ENCODE measurements at regions not wholly inside any gene's neighbourhood (a gene's known extent, or its start where the extent isn't known, plus 50 kb on each side); places are given as distances from the start of the nearest gene placed in this dataset.

DNA sequence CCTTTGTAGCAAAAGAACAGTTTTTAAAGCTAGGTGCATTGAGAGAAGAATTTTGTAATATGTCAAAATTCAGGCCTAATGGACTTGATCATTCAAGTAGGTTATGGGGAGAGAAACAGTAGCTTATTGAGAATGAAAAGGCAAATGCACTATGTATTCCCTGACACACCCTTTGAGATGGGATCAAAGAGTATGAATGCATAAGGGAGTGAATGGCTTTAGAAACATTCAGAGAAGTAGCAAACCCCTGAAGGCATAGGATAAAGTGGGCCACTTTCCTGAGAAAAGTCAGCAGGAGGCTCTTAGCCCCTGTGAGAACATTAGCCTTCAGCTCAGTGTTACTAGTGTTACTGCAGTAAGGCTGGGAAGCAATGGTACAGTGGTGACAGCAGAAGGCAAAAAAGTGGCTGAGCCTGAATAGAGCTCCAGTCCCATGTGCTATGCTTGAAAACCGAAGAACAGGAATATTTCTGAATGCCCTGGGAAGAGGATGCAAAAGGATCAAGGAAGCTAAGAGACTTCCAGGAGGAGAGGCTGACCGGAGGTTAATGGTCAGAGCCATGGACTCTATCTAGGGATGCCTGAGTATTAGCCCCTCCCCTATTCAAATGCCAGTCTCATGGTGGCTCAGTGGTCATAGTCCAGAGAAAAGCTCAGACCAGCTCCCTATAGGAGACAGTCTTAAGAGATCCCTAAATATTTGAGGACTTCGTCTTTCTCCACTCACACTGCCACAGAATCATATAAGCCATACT is 218.2 kb upstream of the SGO1 start:
- TF ChIP-seq, protein P1, sequence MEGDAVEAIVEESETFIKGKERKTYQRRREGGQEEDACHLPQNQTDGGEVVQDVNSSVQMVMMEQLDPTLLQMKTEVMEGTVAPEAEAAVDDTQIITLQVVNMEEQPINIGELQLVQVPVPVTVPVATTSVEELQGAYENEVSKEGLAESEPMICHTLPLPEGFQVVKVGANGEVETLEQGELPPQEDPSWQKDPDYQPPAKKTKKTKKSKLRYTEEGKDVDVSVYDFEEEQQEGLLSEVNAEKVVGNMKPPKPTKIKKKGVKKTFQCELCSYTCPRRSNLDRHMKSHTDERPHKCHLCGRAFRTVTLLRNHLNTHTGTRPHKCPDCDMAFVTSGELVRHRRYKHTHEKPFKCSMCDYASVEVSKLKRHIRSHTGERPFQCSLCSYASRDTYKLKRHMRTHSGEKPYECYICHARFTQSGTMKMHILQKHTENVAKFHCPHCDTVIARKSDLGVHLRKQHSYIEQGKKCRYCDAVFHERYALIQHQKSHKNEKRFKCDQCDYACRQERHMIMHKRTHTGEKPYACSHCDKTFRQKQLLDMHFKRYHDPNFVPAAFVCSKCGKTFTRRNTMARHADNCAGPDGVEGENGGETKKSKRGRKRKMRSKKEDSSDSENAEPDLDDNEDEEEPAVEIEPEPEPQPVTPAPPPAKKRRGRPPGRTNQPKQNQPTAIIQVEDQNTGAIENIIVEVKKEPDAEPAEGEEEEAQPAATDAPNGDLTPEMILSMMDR (conservative IDR thresholded peaks at IDR 0.05; ENCODE audit: low read length): no peak
- H3K4me3 ChIP-seq (ENCODE audit: low read length): no peak overlapping the region
- DNase-seq (ENCODE audit: low read depth): no peak

DNA sequence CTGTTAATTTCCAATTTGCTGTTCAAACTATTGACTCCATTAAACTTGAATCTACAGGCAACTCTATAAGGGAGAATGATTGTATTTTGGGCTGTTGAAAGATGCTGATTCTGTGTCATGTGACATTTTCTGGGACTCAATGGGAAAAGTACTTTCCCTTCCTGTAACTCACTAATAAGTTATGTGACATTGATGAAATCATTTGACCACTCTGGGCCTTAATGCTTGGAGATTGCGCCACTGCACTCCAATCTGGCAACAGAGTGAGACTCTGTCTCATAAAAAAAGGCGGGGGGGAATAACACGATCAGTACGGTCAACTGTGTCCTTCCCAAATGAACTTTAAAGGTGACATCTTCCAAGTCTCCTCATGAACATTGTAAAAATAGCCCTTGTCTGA is 215.2 kb upstream of the SGO1 start:
- DNase-seq (ENCODE audit: low read depth): peak; percentile 2
- no peak overlapping the region for H3K4me3 ChIP-seq (ENCODE audit: low read length)
- TF ChIP-seq, protein P1 (conservative IDR thresholded peaks at IDR 0.05; ENCODE audit: low read length): no peak

DNA sequence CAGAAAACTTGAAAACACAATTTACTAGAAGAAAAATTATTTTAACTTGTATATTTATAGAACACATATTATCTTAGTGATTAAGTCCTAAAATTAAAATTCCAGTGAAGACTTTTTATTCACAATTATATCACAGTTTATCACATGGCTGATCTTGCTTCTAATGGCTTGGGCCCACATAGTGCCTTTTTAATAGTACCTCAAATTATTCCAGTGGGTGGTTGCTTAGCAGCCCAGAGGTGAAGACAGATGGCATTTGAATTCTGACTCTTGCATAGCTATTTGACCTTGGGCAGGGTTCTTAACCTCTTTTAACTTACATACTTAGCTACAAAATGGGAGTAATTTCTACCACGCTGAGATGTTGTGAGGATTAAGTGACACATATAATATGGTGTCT is 214.7 kb upstream of the SGO1 start:
- no peak for DNase-seq (ENCODE audit: low read depth)
- TF ChIP-seq, protein P1 (conservative IDR thresholded peaks at IDR 0.05; ENCODE audit: low read length): no peak
- no peak overlapping the region for H3K4me3 ChIP-seq (ENCODE audit: low read length)

DNA sequence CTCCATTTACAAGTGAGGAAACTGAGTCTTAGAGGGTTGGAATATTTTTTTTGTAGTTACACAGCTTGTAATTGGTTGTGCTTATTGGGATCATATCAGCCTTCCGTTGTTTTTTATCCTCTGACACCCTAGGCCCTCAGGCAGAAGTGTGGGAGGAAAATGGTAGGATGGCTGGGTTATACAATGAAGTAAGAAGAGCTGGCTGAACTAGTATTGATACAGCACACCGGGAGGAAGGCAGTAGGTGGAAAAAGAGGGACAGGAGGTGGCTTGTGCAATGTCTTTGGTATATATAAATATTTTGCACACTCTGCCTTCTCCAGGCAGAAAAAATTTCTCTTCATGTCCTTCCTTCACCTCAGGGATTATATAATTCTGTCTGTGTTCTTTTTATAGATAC is 214.3 kb upstream of the SGO1 start:
- no peak overlapping the region for H3K4me3 ChIP-seq (ENCODE audit: low read length)
- DNase-seq (ENCODE audit: low read depth): no peak
- TF ChIP-seq, protein P1 (conservative IDR thresholded peaks at IDR 0.05; ENCODE audit: low read length): no peak

DNA sequence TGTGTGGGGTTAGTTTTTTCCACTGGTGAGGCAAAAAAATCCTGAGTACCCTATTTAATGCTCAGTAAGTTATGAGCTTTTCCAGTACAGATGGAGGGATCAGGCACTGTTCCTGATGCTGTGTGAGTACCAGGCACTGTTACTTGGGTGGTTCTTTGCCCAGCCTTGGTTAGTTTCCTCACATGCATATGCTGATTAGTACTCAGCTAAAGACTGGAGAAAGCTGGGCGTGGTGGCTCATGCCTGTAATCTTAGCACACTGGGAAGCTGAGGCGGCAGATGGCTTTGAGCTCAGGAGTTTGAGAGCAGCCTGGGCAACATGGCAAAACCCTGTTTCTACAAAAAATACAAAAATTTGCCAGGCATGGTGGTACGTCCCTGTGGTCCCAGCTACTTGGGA is 210.3 kb upstream of the SGO1 start:
- no peak for DNase-seq (ENCODE audit: low read depth)
- H3K4me3 ChIP-seq (ENCODE audit: low read length): no peak overlapping the region
- TF ChIP-seq, protein P1 (conservative IDR thresholded peaks at IDR 0.05; ENCODE audit: low read length): no peak

DNA sequence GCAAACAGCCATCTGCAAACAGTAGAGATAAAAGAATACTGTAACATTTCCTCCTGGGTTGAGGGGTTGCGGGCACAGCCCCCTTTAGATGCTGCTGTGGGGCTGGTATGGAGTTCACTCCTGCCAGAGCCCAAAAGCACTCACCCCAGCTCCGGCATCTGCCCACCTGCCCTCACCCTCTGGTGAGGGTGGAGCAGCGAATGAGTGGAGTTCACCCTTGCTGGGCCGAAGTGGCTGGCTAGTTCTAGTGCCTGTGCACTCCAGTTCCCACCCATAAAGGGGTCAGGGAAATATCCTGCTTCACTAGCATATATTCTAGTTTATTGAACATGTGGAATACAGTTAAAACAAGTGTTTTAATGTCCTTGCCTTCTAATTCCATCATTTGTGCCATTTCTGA is 209.7 kb upstream of the SGO1 start:
- no peak for DNase-seq (ENCODE audit: low read depth)
- no peak overlapping the region for H3K4me3 ChIP-seq (ENCODE audit: low read length)
- TF ChIP-seq, protein P1 (conservative IDR thresholded peaks at IDR 0.05; ENCODE audit: low read length): no peak

DNA sequence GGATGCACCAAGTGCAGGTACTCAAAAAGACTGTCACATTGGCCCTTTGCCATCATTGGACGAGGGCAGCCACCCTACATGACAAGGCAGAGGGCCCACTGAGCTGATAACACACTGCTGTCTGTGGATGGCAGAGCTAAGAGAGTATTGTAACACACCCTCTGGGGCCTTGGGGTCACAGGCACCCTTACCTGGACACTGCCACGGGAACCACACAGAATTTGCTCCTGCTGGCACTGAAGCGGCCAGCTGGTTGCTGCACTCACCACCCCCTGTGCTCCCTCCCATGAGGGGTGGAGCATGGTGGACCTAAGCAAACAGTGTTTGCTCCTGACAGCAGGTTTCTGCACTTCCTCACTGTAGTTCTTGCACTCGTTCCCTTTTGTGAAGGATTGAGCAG is 208.2 kb upstream of the SGO1 start:
- TF ChIP-seq, protein P1 (conservative IDR thresholded peaks at IDR 0.05; ENCODE audit: low read length): no peak
- H3K4me3 ChIP-seq (ENCODE audit: low read length): no peak overlapping the region
- no peak for DNase-seq (ENCODE audit: low read depth)

Measured in AG10803 (cell line).